Heart right ventricle (tissue), 16 donors: ENCODE measurements at regions not wholly inside any gene's neighbourhood (a gene's known extent, or its start where the extent isn't known, plus 50 kb on each side); places are given as distances from the start of the nearest gene placed in this dataset.
A peak's percentile ranks its signal among the peaks of the same experiment; 100 is the strongest.

Experiments used
- ATAC-seq, 8 donors: fragments of 200-7000 bp; cut with Tn5 transposase; one replicate each; pipeline ENCODE4 v1.9.1; 2020; ENCODE audit warnings: mild to moderate bottlenecking in 8 of 8, moderate library complexity in 8 of 8, moderate number of reproducible peaks in 1 of 8
- DNase-seq, 2 donors: peaks; one replicate each; pipeline ENCODE4 v3.0.0-alpha.2; 2020
- H3K27ac ChIP-seq, 10 donors: fragments of 200-600 bp; sonication (generic) in 2 of 10; one replicate each; pipeline versions ENCODE4 v1.5.0 to v1.8.0; 2020 to 2022; ENCODE audit warnings: mild to moderate bottlenecking in 3 of 10
- H3K27me3 ChIP-seq, 7 donors: fragments of 200-600 bp; one replicate each; pipeline ENCODE4 v1.8.0; 2021 to 2022; ENCODE audit warnings: mild to moderate bottlenecking in 2 of 7
- H3K36me3 ChIP-seq, 9 donors: fragments of 200-600 bp; sonication (generic) in 1 of 9; one replicate each; pipeline versions ENCODE4 v1.5.0 to v1.8.0; 2020 to 2022; ENCODE audit warnings: mild to moderate bottlenecking in 2 of 9
- H3K4me1 ChIP-seq, 9 donors: fragments of 200-600 bp; sonication (generic) in 1 of 9; one replicate each; pipeline versions ENCODE4 v1.5.0 to v1.8.0; 2020 to 2022; ENCODE audit warnings: mild to moderate bottlenecking in 4 of 9
- H3K4me3 ChIP-seq, 10 donors: fragments of 200-600 bp; sonication (generic) in 2 of 10; one replicate each; pipeline versions ENCODE4 v1.5.0 to v1.8.0; 2020 to 2022; ENCODE audit warnings: mild to moderate bottlenecking in 7 of 10, moderate library complexity in 2 of 10
- H3K9me3 ChIP-seq, 11 donors: fragments of 200-600 bp in 10 of 11; sonication (generic) in 2 of 11; one replicate each; pipeline versions ENCODE4 v1.5.0 to v1.8.0; 2013 to 2022; ENCODE audit warnings: mild to moderate bottlenecking in 2 of 11, control low read depth in 1 of 11, moderate library complexity in 1 of 11
- WGBS, 2 donors: extraction: QIAGEN DNeasy Blood & Tissue Kit; methylation state at CpG; one replicate each; pipeline ENCODE4 v1.1.7; 2013; ENCODE audit warnings: inconsistent platforms in 1 of 2; 5-methylcytosine and 5-hydroxymethylcytosine counted together
- intact Hi-C, 10 donors: fragments of 100-400 bp; cut with DNase I; formaldehyde crosslinking; loops; one replicate each; pipeline versions ENCODE4 v1.11.1 to v1.14.2; 2022
- TF ChIP-seq, protein P1 (sequence below), 9 donors: fragments of 200-600 bp; sonication (generic) in 2 of 9; IDR thresholded peaks; one replicate each; pipeline versions ENCODE4 v1.5.0 to v1.8.0; 2021 to 2022; ENCODE audit warnings: antibody characterized with exemption in 9 of 9, mild to moderate bottlenecking in 5 of 9, moderate library complexity in 1 of 9
- donor health status: Arrhythmogenic right ventricular cardiomyopathy.
- donor health status: ischemic (EF 13 %, LVEDD 7.1; RV severe dilation, severe dysfunction).
- donor health status: healthy with polysubstance abuse.
- donor health status: DM: no; HTN: yes; CAD: no.
- donor health status: DM: no; HTN: no; CAD: no.
- donor health status: ischemic (EF 25% LVEDD 6.9; RV normal size, moderate dysfunction).
- donor health status: ischemic (EF 25% LVEDD 5.7; RV mildly dilated, moderate dysfunction).
- donor health status: healthy.
- donor health status: DM: yes; HTN: yes; CAD: no.
- donor health status: Ischemic cardiomyopathy.
- donor health status: ischemic (EF 35%, LVEDD 5.7; RV mildly dilated, moderate dysfunction).
- donor health status: nonischemic (EF 11% LVEDD 7.7; RV severe dilation, severe dysfunction).
- donor health status: DM: yes; HTN: yes; CAD: no.
- donor health status: PGD.
- donor health status: ischemic (EF 29% LVEDD 5.4; RV normal size, mild dysfunction).
- donor health status: nonischemic (EF 23%, LVEDD 6.1; RV moderate dilation, normal function).

DNA sequence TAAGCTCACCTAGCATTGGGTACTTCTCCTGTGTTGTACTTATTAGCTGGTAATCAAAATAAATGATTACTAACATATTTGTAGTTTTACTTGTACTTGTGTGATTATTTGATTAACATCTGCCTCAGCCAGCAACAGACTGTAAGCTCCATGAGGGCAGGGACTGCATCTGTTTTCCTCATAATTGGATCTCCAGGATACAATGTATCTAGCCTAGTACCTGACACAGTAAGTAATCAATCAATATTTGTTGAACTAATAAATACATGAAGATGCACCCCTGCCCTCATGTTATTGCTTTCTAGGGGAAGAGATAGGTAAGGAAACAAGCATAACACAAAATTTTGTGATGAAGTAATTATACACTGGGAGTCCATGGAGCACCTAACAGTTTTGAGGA is 101.5 kb downstream of the TENT5C start:
- Histone ChIP-seq H3K4me3 (no peak overlapping the region), H3K36me3 (no peaks in the 10 kb centered on the region), H3K27ac (no peak overlapping the region), H3K9me3 (no peaks in the 10 kb centered on the region), H3K4me1 (peaks cover 0 to 5% (median 0%) of the 10 kb centered on the region in 9 donors), H3K27me3 (no peaks in the 10 kb centered on the region)
- TF ChIP-seq, protein P1, sequence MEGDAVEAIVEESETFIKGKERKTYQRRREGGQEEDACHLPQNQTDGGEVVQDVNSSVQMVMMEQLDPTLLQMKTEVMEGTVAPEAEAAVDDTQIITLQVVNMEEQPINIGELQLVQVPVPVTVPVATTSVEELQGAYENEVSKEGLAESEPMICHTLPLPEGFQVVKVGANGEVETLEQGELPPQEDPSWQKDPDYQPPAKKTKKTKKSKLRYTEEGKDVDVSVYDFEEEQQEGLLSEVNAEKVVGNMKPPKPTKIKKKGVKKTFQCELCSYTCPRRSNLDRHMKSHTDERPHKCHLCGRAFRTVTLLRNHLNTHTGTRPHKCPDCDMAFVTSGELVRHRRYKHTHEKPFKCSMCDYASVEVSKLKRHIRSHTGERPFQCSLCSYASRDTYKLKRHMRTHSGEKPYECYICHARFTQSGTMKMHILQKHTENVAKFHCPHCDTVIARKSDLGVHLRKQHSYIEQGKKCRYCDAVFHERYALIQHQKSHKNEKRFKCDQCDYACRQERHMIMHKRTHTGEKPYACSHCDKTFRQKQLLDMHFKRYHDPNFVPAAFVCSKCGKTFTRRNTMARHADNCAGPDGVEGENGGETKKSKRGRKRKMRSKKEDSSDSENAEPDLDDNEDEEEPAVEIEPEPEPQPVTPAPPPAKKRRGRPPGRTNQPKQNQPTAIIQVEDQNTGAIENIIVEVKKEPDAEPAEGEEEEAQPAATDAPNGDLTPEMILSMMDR (IDR thresholded peaks at IDR 0.05): no peak
- intact Hi-C loops: no loop called here
- DNase-seq: no peak
- ATAC-seq: no peak

DNA sequence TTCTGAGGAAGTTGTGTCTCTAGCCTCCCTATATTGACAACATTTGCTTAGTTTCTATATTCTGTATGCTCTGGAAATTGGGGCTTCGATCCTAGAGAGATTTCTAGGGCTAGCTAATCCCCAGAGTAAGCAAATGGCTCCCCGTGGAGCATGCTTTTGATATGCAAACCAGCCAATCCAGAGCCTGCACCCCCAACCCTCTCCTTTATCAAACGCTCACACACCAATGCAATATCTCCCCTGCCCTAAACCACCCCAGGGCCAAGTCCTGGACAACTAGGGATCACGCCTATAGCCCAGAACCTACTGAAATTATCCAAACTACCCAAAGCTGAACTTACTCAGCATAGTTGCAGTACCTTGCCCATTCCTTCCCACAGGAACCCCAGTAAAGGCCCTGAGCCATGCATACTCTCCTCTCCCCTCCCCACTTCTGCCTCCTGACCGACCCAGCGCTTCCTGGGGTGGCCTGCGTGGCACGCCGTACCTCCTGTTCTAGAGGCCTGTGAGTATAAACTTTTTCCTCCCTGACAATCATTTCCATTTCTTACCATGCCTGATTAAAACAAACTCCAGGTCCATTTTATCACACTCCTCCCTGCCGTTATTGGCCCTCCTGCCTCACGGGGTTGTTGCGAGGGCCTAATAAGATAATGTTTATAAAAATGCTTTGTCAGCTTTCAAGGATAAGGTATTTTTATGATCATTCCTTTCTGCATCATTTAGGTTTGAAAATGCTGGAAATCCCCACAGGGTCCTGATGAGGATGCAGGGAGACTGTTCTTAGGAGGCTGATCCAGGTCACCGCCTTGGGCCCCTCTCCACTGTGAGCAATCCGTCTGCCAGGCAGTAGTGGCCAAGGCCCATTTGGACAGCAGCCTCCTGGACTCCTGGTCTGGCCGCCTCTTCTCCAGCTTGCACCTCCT is 102.7 kb downstream of the TENT5C start:
- TF ChIP-seq, protein P1 (IDR thresholded peaks at IDR 0.05): no peak
- intact Hi-C loops: loop anchor here in 1 of 10 donors (2.0 kb wide), 1 partner anchor 30 kb away; no protein-coding TSS in a partner anchor
- no peaks in the 10 kb centered on the region for H3K9me3 ChIP-seq
- WGBS, 2 donors: 79% methylated on average over 15 of the region's 15 CpGs
- no peaks in the 10 kb centered on the region for H3K36me3 ChIP-seq
- no peak overlapping the region for H3K4me3 ChIP-seq
- peaks cover 0 to 5% (median 0%) of the 10 kb centered on the region in 9 donors for H3K4me1 ChIP-seq
- H3K27me3 ChIP-seq: no peaks in the 10 kb centered on the region
- no peak overlapping the region for H3K27ac ChIP-seq
- DNase-seq: no peak
- ATAC-seq: no peak

DNA sequence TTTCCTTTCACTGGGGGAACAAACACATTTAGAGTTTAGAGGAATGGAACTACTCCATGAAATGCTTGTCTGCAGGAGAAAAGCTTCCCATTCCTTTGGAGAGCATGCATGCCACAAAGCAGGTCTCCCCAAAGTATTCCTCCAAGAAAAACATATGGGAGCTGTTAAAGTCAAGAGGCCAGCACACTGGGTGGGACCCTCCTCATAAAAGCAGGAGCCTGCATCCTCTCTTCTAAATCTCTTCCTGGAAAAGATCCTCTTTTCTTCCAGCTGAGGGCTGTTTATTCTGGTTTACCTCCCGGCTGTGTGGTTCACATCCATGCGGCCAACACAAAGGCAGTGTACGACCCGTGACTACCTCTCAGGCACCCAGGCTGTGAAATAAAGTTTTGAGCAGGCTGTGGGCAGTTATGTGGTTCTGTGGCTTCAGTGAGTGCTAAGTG is 103.4 kb downstream of the TENT5C start:
- no peak overlapping the region for H3K27ac ChIP-seq
- WGBS, 2 donors: 64 to 83% methylated on average over 4 of the region's 4 CpGs
- H3K4me3 ChIP-seq: no peak overlapping the region
- H3K27me3 ChIP-seq: no peaks in the 10 kb centered on the region
- H3K36me3 ChIP-seq: no peaks in the 10 kb centered on the region
- intact Hi-C loops: loop anchor here in 1 of 10 donors (2.0 kb wide), 1 partner anchor 30 kb away; no protein-coding TSS in a partner anchor
- peaks cover 0 to 5% (median 0%) of the 10 kb centered on the region in 9 donors for H3K4me1 ChIP-seq
- TF ChIP-seq, protein P1 (IDR thresholded peaks at IDR 0.05): no peak
- no peaks in the 10 kb centered on the region for H3K9me3 ChIP-seq
- DNase-seq (no peak), ATAC-seq (no peak)

DNA sequence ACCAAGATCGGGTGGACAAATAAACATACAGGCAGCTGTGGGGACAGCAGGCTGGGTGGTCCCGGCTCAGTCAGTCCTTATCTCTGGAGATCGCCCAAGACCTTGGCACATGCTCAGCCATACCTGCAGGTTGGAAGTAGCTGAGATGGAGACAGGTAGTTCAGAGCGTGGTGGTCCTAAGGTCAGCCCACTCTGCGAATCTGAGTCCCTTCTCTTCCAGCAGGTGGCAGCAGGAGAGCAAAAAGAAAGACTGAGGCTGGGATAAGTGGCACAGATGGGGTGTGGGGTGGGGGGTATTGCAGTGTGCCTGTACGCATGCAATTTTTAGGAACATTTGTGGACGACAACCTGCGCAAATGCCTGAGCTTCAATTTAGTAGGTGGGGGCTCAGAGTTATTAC is 104.9 kb downstream of the TENT5C start:
- H3K4me3 ChIP-seq: no peak overlapping the region
- intact Hi-C loops: no loop called here
- no peaks in the 10 kb centered on the region for H3K27me3 ChIP-seq
- TF ChIP-seq, protein P1 (IDR thresholded peaks at IDR 0.05): peak in 2 of 9 donors; percentile 14 to 16
- no peak for ATAC-seq
- H3K9me3 ChIP-seq: no peaks in the 10 kb centered on the region
- 80% methylated on average over 8 of the region's 8 CpGs for WGBS, 2 donors
- DNase-seq: no peak
- peaks cover 0 to 5% (median 0%) of the 10 kb centered on the region in 9 donors for H3K4me1 ChIP-seq
- no peaks in the 10 kb centered on the region for H3K36me3 ChIP-seq
- no peak overlapping the region for H3K27ac ChIP-seq
